NB4 (cell line): ENCODE measurements at regions not wholly inside any gene's neighbourhood (a gene's known extent, or its start where the extent isn't known, plus 50 kb on each side); places are given as distances from the start of the nearest gene placed in this dataset.

Experiments used
- POLR2A ChIP-seq: IDR thresholded peaks from 2 replicates; pipeline ENCODE4 v1.6.1; 2011; ENCODE audit warnings: mild to moderate bottlenecking; ENCODE audit not compliant: insufficient read length; ENCODE audit errors: extremely low read depth
- TF ChIP-seq, protein P1 (sequence below): IDR thresholded peaks from one replicate; pipeline ENCODE4 v1.5.1; 2012; ENCODE audit warnings: low read depth, low read length
- TF ChIP-seq, protein P2 (sequence below): IDR thresholded peaks from 2 replicates; pipeline ENCODE4 v1.6.1; 2011; ENCODE audit warnings: low read depth, low read length

DNA sequence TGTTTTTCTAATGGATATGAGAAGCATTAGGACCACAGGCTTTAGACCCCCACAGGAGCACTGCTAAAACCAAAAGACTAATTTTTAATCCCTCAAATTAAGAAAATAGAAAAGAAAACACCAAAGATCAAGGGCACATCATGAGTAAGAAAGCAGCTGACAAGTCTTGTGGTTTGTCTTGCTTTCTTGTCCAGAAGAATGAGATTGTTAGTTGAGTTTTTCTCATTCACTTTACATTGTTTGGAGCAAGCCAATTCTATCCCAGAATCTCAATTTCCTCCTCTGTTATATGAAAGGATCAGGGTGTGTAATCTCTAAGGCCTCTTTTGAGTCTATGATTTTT is 899.0 kb downstream of the KCNJ2 start:
- TF ChIP-seq, protein P1, sequence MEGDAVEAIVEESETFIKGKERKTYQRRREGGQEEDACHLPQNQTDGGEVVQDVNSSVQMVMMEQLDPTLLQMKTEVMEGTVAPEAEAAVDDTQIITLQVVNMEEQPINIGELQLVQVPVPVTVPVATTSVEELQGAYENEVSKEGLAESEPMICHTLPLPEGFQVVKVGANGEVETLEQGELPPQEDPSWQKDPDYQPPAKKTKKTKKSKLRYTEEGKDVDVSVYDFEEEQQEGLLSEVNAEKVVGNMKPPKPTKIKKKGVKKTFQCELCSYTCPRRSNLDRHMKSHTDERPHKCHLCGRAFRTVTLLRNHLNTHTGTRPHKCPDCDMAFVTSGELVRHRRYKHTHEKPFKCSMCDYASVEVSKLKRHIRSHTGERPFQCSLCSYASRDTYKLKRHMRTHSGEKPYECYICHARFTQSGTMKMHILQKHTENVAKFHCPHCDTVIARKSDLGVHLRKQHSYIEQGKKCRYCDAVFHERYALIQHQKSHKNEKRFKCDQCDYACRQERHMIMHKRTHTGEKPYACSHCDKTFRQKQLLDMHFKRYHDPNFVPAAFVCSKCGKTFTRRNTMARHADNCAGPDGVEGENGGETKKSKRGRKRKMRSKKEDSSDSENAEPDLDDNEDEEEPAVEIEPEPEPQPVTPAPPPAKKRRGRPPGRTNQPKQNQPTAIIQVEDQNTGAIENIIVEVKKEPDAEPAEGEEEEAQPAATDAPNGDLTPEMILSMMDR: no peak
- TF ChIP-seq POLR2A: no peak
- TF ChIP-seq, protein P2, sequence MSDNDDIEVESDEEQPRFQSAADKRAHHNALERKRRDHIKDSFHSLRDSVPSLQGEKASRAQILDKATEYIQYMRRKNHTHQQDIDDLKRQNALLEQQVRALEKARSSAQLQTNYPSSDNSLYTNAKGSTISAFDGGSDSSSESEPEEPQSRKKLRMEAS: no peak
